ENCODE measurements at regions not wholly inside any gene's neighbourhood (a gene's known extent, or its start where the extent isn't known, plus 50 kb on each side); places are given as distances from the start of the nearest gene placed in this dataset.

- Mint-ChIP-seq H3K9me3 (peaks cover 36% of the 10 kb centered on the region), H3K4me1 (no peaks in the 10 kb centered on the region), H3K4me3 (no peak overlapping the region), H3K36me3 (no peaks in the 10 kb centered on the region), H3K27ac (no peak overlapping the region), H3K27me3 (ENCODE audit: insufficient read depth, low read depth) (no peaks in the 10 kb centered on the region)
- Histone ChIP-seq H3K27ac (no peak overlapping the region), H3K27me3 (no peaks in the 10 kb centered on the region), H3K4me3 (no peak overlapping the region), H3K4me2 (no peak overlapping the region), H4K20me1 (ENCODE audit: low read depth) (no peaks in the 10 kb centered on the region), H3F3A (ENCODE audit: low read depth) (no peaks in the 10 kb centered on the region), H3K4me1 (no peaks in the 10 kb centered on the region), H2AFZ (replicated peaks) (no peak overlapping the region), H3K36me3 (no peaks in the 10 kb centered on the region), H3K79me2 (ENCODE audit: low read depth) (no peaks in the 10 kb centered on the region), H3K9me3 (ENCODE audit: low read depth) (peaks cover 12% of the 10 kb centered on the region), H3K9ac (no peak overlapping the region)
- DNase-seq (ENCODE audit: low spot score), result no peak
- no peak for TF ChIP-seq EZH2 (IDR thresholded peaks at IDR 0.05)
- no peak for TF ChIP-seq EZH2phosphoT487 (IDR thresholded peaks at IDR 0.05)
- no peak for TF ChIP-seq CTCF (IDR thresholded peaks at IDR 0.05)
Observed at GRCh38 chr12:34188974-34189373, 166.7 kb downstream of the ALG10 start.

GRCh38 chr12:34190054-34190453, 167.8 kb downstream of the ALG10 start:
- H3K4me3 ChIP-seq, result no peak overlapping the region
- no peaks in the 10 kb centered on the region for H3K79me2 ChIP-seq (ENCODE audit: low read depth)
- Mint-ChIP-seq H3K4me3 (no peak overlapping the region), H3K9me3 (peaks cover 44% of the 10 kb centered on the region), H3K4me1 (no peaks in the 10 kb centered on the region), H3K27me3 (ENCODE audit: insufficient read depth, low read depth) (no peaks in the 10 kb centered on the region), H3K27ac (no peak overlapping the region), H3K36me3 (no peaks in the 10 kb centered on the region)
- H3K9me3 ChIP-seq (ENCODE audit: low read depth), result peaks cover 11% of the 10 kb centered on the region
- H3K9ac ChIP-seq, result no peak overlapping the region
- DNase-seq (ENCODE audit: low spot score), result no peak
- TF ChIP-seq EZH2phosphoT487 (IDR thresholded peaks at IDR 0.05) (no peak), CTCF (IDR thresholded peaks at IDR 0.05) (no peak), EZH2 (IDR thresholded peaks at IDR 0.05) (no peak)
- H3F3A ChIP-seq (ENCODE audit: low read depth), result no peaks in the 10 kb centered on the region
- no peak overlapping the region for H2AFZ ChIP-seq (replicated peaks)
- H3K36me3 ChIP-seq, result no peaks in the 10 kb centered on the region
- H3K27me3 ChIP-seq, result no peaks in the 10 kb centered on the region
- no peak overlapping the region for H3K27ac ChIP-seq
- H3K4me1 ChIP-seq, result no peaks in the 10 kb centered on the region
- H4K20me1 ChIP-seq (ENCODE audit: low read depth), result no peaks in the 10 kb centered on the region
- no peak overlapping the region for H3K4me2 ChIP-seq

- H3K4me3 ChIP-seq, result no peak overlapping the region
- no peak for TF ChIP-seq EZH2 (IDR thresholded peaks at IDR 0.05)
- TF ChIP-seq CTCF (IDR thresholded peaks at IDR 0.05), result no peak
- no peak for TF ChIP-seq EZH2phosphoT487 (IDR thresholded peaks at IDR 0.05)
- H3K79me2 ChIP-seq (ENCODE audit: low read depth), result no peaks in the 10 kb centered on the region
- H3K4me2 ChIP-seq, result no peak overlapping the region
- Mint-ChIP-seq H3K4me1 (no peaks in the 10 kb centered on the region), H3K9me3 (peaks cover 39% of the 10 kb centered on the region), H3K27me3 (ENCODE audit: insufficient read depth, low read depth) (no peaks in the 10 kb centered on the region), H3K36me3 (no peaks in the 10 kb centered on the region), H3K4me3 (no peak overlapping the region), H3K27ac (no peak overlapping the region)
- H3K9me3 ChIP-seq (ENCODE audit: low read depth), result peaks cover 3% of the 10 kb centered on the region
- no peak overlapping the region for H2AFZ ChIP-seq (replicated peaks)
- no peak for DNase-seq (ENCODE audit: low spot score)
- H3K4me1 ChIP-seq, result no peaks in the 10 kb centered on the region
- no peaks in the 10 kb centered on the region for H3K27me3 ChIP-seq
- H3K36me3 ChIP-seq, result no peaks in the 10 kb centered on the region
- no peaks in the 10 kb centered on the region for H3F3A ChIP-seq (ENCODE audit: low read depth)
- H3K27ac ChIP-seq, result no peak overlapping the region
- H4K20me1 ChIP-seq (ENCODE audit: low read depth), result no peaks in the 10 kb centered on the region
- no peak overlapping the region for H3K9ac ChIP-seq
Observed at GRCh38 chr12:34198924-34199323, 176.6 kb downstream of the ALG10 start.
